Chondrocyte (in vitro differentiated cells): ENCODE measurements at regions not wholly inside any gene's neighbourhood (a gene's known extent, or its start where the extent isn't known, plus 50 kb on each side); places are given as distances from the start of the nearest gene placed in this dataset.

Source experiments
- DNase-seq: peaks from one replicate; pipeline ENCODE4 v3.0.0; 2021; ENCODE audit warnings: mixed read lengths, low spot score
- H3K27ac Mint-ChIP-seq: one replicate; pipeline ENCODE4 v1.8.0; 2021; ENCODE audit warnings: mild to moderate bottlenecking, moderate library complexity, mixed read lengths; ENCODE audit not compliant: unreplicated experiment
- H3K27me3 Mint-ChIP-seq: 2 replicates; pipeline ENCODE4 v1.8.0; 2021; ENCODE audit warnings: low read depth, mixed read lengths
- H3K36me3 Mint-ChIP-seq: 2 replicates; pipeline ENCODE4 v1.8.0; 2021; ENCODE audit warnings: low read depth, mixed read lengths
- H3K4me1 Mint-ChIP-seq: 2 replicates; pipeline ENCODE4 v1.8.0; 2021; ENCODE audit warnings: low read depth, mild to moderate bottlenecking, mixed read lengths
- H3K4me3 Mint-ChIP-seq: one replicate; pipeline ENCODE4 v1.8.0; 2021; ENCODE audit warnings: mild to moderate bottlenecking, moderate library complexity, mixed read lengths; ENCODE audit not compliant: unreplicated experiment
- H3K9me3 Mint-ChIP-seq: 2 replicates; pipeline ENCODE4 v1.8.0; 2021; ENCODE audit warnings: low read depth, mixed read lengths
- CTCF ChIP-seq: fragments of 200-600 bp; sonication (generic); IDR thresholded peaks from 2 replicates; pipeline ENCODE4 v1.5.0; 2021; ENCODE audit warnings: antibody characterized with exemption, mild to moderate bottlenecking, moderate library complexity

GRCh38 chr5:43941806-43942205 is 338.8 kb downstream of the NNT start:
- Mint-ChIP-seq H3K4me3 (no peak overlapping the region), H3K9me3 (peaks cover 34% of the 10 kb centered on the region), H3K27me3 (no peaks in the 10 kb centered on the region), H3K4me1 (no peaks in the 10 kb centered on the region), H3K36me3 (no peaks in the 10 kb centered on the region), H3K27ac (no peak overlapping the region)
- no peak for TF ChIP-seq CTCF
- no peak for DNase-seq

- H3K4me3 Mint-ChIP-seq = no peak overlapping the region
- no peak for TF ChIP-seq CTCF
- peaks cover 29% of the 10 kb centered on the region for H3K9me3 Mint-ChIP-seq
- no peaks in the 10 kb centered on the region for H3K27me3 Mint-ChIP-seq
- H3K4me1 Mint-ChIP-seq = no peaks in the 10 kb centered on the region
- H3K36me3 Mint-ChIP-seq = no peaks in the 10 kb centered on the region
- no peak for DNase-seq
- no peak overlapping the region for H3K27ac Mint-ChIP-seq
Measured at GRCh38 chr5:43940562-43940961, 337.6 kb downstream of the NNT start.

- peaks cover 3% of the 10 kb centered on the region for H3K9me3 Mint-ChIP-seq
Measured at GRCh38 chr5:43926923-43927322, 323.9 kb downstream of the NNT start.

GRCh38 chr5:43920422-43920821 is 317.4 kb downstream of the NNT start:
- Mint-ChIP-seq H3K4me1 (no peaks in the 10 kb centered on the region), H3K27me3 (no peaks in the 10 kb centered on the region), H3K27ac (no peak overlapping the region), H3K9me3 (peaks cover 8% of the 10 kb centered on the region), H3K4me3 (no peak overlapping the region), H3K36me3 (no peaks in the 10 kb centered on the region)
- no peak for DNase-seq
- TF ChIP-seq CTCF = no peak

More at GRCh38 chr5:43926923-43927322, 323.9 kb downstream of the NNT start:
- Mint-ChIP-seq H3K27me3 (no peaks in the 10 kb centered on the region), H3K36me3 (no peaks in the 10 kb centered on the region), H3K4me3 (no peak overlapping the region), H3K4me1 (no peaks in the 10 kb centered on the region), H3K27ac (no peak overlapping the region)
- TF ChIP-seq CTCF = no peak
- no peak for DNase-seq

- Mint-ChIP-seq H3K36me3 (no peaks in the 10 kb centered on the region), H3K4me1 (no peaks in the 10 kb centered on the region), H3K9me3 (peaks cover 8% of the 10 kb centered on the region), H3K27me3 (no peaks in the 10 kb centered on the region), H3K4me3 (no peak overlapping the region), H3K27ac (no peak overlapping the region)
- no peak for DNase-seq
- no peak for TF ChIP-seq CTCF
Measured at GRCh38 chr5:43917925-43918324, 314.9 kb downstream of the NNT start.
